K562 (cell line): ENCODE measurements at regions not wholly inside any gene's neighbourhood (a gene's known extent, or its start where the extent isn't known, plus 50 kb on each side); places are given as distances from the start of the nearest gene placed in this dataset.

Experiments used
- ATAC-seq: fragments of 200-7000 bp; cut with Tn5 transposase; 3 replicates; pipeline ENCODE4 v1.9.1; 2020; ENCODE audit warnings: moderate library complexity
- BruUV-seq: library from RNA; stranded (reverse); fragments of 400-500 nt; replicated peaks from 2 replicates; lab custom pipeline; 2021; lab: Mats Ljungman, UMichigan
- CTCF ChIA-PET: fragments of 300-600 bp; formaldehyde crosslinking; extraction: SDS; loops from one replicate; lab custom pipeline; 2021; ENCODE audit warnings: low intra/inter-chr PET ratio; lab: Yijun Ruan, JAX
- POLR2A ChIA-PET: fragments of 300-600, 350-650 bp; sonication (Branson Sonifier 250); formaldehyde crosslinking; extraction: SDS; loops from one replicate; lab custom pipeline; 2021; ENCODE audit warnings: antibody characterized with exemption, inconsistent platforms; lab: Yijun Ruan, JAX
- DNase-seq, 4 experiments: peaks; one replicate each; pipeline versions ENCODE4 v3.0.0 to v3.0.0-alpha.2; 2011 to 2018; ENCODE audit warnings: low spot score in 3 of 4, mixed read lengths in 3 of 4; ENCODE audit errors: extremely low read depth in 1 of 4
- FAIRE-seq: peaks from 2 replicates; lab custom pipeline; 2011; peaks lifted over from hg19 to GRCh38; lab: Jason Lieb, UNC
- H2AFZ ChIP-seq: 2 replicates; pipeline ENCODE4 v1.6.0; 2011; ENCODE audit warnings: low read depth, low read length, control low read depth, inconsistent platforms
- H3K27ac ChIP-seq: fragments of 200-600 bp; 3 replicates; pipeline ENCODE4 v1.8.0; 2011; ENCODE audit warnings: low read depth, mild to moderate bottlenecking, control low read depth, inconsistent platforms, low read length, moderate library complexity, mixed read lengths; ENCODE audit errors: extremely low read depth
- H3K27me3 ChIP-seq, 2 experiments: fragments of 300-600 bp in 1 of 2; 2 replicates in 1 of 2; 3 replicates in 1 of 2; pipeline versions ENCODE4 v1.6.0 to v1.8.0; 2011; ENCODE audit warnings: inconsistent platforms in 2 of 2, low read length in 2 of 2, mild to moderate bottlenecking in 1 of 2, mixed read lengths in 1 of 2, moderate library complexity in 1 of 2; ENCODE audit not compliant: control insufficient read depth in 2 of 2, insufficient read depth in 2 of 2
- H3K36me3 ChIP-seq: fragments of 300-600 bp; 3 replicates; pipeline ENCODE4 v1.8.0; 2011; ENCODE audit warnings: mild to moderate bottlenecking, low read length, inconsistent platforms; ENCODE audit not compliant: control insufficient read depth, insufficient read depth
- H3K4me1 ChIP-seq, 2 experiments: fragments of 200-600 bp in 1 of 2; replicated peaks in 1 of 2; 2 replicates in 1 of 2; 3 replicates in 1 of 2; pipeline versions ENCODE4 v1.5.1 to v1.8.0; 2011; ENCODE audit warnings: inconsistent platforms in 2 of 2, low read length in 2 of 2, mild to moderate bottlenecking in 1 of 2, mixed read lengths in 1 of 2, moderate library complexity in 1 of 2; ENCODE audit not compliant: control insufficient read depth in 2 of 2, insufficient read depth in 2 of 2
- H3K4me2 ChIP-seq: 2 replicates; pipeline ENCODE4 v1.6.1; 2011; ENCODE audit warnings: low read length, control low read depth, inconsistent platforms, mixed read lengths; ENCODE audit not compliant: insufficient read depth
- H3K4me3 ChIP-seq: fragments of 200-600 bp; sonication (generic), shearing (Covaris generic); 2 replicates; pipeline ENCODE4 v1.5.1; 2016; ENCODE audit warnings: control low read depth, inconsistent platforms
- H3K79me2 ChIP-seq: fragments of 200-600 bp; 3 replicates; pipeline ENCODE4 v1.8.0; 2011; ENCODE audit warnings: low read length, inconsistent platforms; ENCODE audit not compliant: control insufficient read depth, insufficient read depth
- H3K9ac ChIP-seq, 2 experiments: 2 replicates each; pipeline versions ENCODE4 v1.6.0 to v1.6.1; 2011; ENCODE audit warnings: low read depth in 2 of 2, low read length in 2 of 2, control low read depth in 1 of 2, inconsistent platforms in 1 of 2, mild to moderate bottlenecking in 1 of 2, mixed read lengths in 1 of 2; ENCODE audit not compliant: insufficient read depth in 1 of 2
- H3K9me1 ChIP-seq: one replicate; pipeline ENCODE4 v1.6.0; 2011; ENCODE audit warnings: inconsistent platforms, mild to moderate bottlenecking, low read length, moderate library complexity; ENCODE audit not compliant: control insufficient read depth, insufficient read depth
- H3K9me3 ChIP-seq: replicated peaks from 2 replicates; pipeline ENCODE4 v1.5.1; 2011; ENCODE audit warnings: low read depth, low read length, inconsistent platforms; ENCODE audit not compliant: control insufficient read depth, insufficient read depth
- H4K20me1 ChIP-seq: replicated peaks from 2 replicates; pipeline ENCODE4 v1.6.1; 2011; ENCODE audit warnings: low read length, inconsistent platforms, mixed read lengths; ENCODE audit not compliant: control insufficient read depth, insufficient read depth
- ID3 ChIP-seq, 2 experiments: fragments of 250-450 bp in 1 of 2; fragments of 450-650 bp in 1 of 2; sonication (Bioruptor Pico) in 1 of 2; IDR thresholded peaks; 2 replicates each; pipeline versions ENCODE4 v1.6.1 to v1.8.0; 2016 to 2021; ENCODE audit warnings: mild to moderate bottlenecking in 2 of 2, moderate library complexity in 2 of 2, missing compliant biosample characterization in 1 of 2, missing genetic modification characterization in 1 of 2
- PHF20 ChIP-seq: fragments of 450-650 bp; IDR thresholded peaks from 2 replicates; pipeline ENCODE4 v1.6.1; 2018; ENCODE audit not compliant: partially characterized antibody
- ZBED1 ChIP-seq: IDR thresholded peaks from 2 replicates; pipeline ENCODE4 v1.6.1; 2014
- WGBS: fragments of 100-300 bp; shearing (Covaris generic); methylation state at CpG from one replicate; pipeline ENCODE4 v1.1.6; 2016; ENCODE audit warnings: low coverage, mixed read lengths; ENCODE audit not compliant: insufficient coverage; ENCODE audit errors: missing lambda C conversion rate; 5-methylcytosine and 5-hydroxymethylcytosine counted together
- in situ Hi-C: fragments of 300-500 bp; cut with MboI; formaldehyde crosslinking; loops from 4 replicates; pipeline ENCODE4 v1.15.0; 2018; ENCODE audit warnings: inconsistent platforms, mixed read lengths
- intact Hi-C: fragments of 100-400 bp; cut with micrococcal nuclease; formaldehyde crosslinking; loops from 2 replicates; pipeline ENCODE4 v1.14.2; 2022

GRCh38 chr9:26086396-26086795 lies 408.2 kb upstream of the TUSC1 start:
- Histone ChIP-seq H3K36me3 (no peaks in the 10 kb centered on the region), H3K9me3 (no peaks in the 10 kb centered on the region), H3K79me2 (no peaks in the 10 kb centered on the region), H3K27ac (no peak overlapping the region), H4K20me1 (no peaks in the 10 kb centered on the region), H3K27me3 (no peaks in the 10 kb centered on the region), H3K4me3 (no peak overlapping the region), H3K4me2 (no peak overlapping the region), H3K4me1 (no peaks in the 10 kb centered on the region), H3K9me1 (no peaks in the 10 kb centered on the region), H2AFZ (no peak overlapping the region), H3K9ac (no peak overlapping the region)
- DNase-seq (no peak), FAIRE-seq (no peak), ATAC-seq (no peak)
- in situ Hi-C loops (no loop called here), intact Hi-C loops (no loop called here)
- ChIA-PET CTCF (no interaction called here), POLR2A (no interaction called here)
- TF ChIP-seq ZBED1 = no peak
- no CpG with 5 or more reads among the region's 1 CpG for WGBS
- no TSS peak for BruUV-seq

GRCh38 chr9:26081847-26082246 lies 403.6 kb upstream of the TUSC1 start:
- POLR2A ChIA-PET = no interaction called here
- ATAC-seq = no peak
- Histone ChIP-seq H3K9ac (no peak overlapping the region), H3K4me1 (no peaks in the 10 kb centered on the region), H3K9me3 (no peaks in the 10 kb centered on the region), H3K36me3 (no peaks in the 10 kb centered on the region), H4K20me1 (no peaks in the 10 kb centered on the region), H3K4me2 (no peak overlapping the region), H3K79me2 (no peaks in the 10 kb centered on the region), H3K4me3 (no peak overlapping the region), H3K27me3 (no peaks in the 10 kb centered on the region), H3K27ac (no peak overlapping the region), H2AFZ (no peak overlapping the region), H3K9me1 (no peaks in the 10 kb centered on the region)
- TF ChIP-seq ID3 (CRISPR knock-in tag; IDR thresholded peaks at IDR 0.05) (no peak), ID3 (tag; IDR thresholded peaks at IDR 0.05) (no peak), PHF20 (no peak)
- DNase-seq = no peak
- in situ Hi-C loops (no loop called here), intact Hi-C loops (no loop called here)
- BruUV-seq = no TSS peak
- WGBS = no CpG with 5 or more reads among the region's 5 CpGs
- CTCF ChIA-PET = no interaction called here
- no peak for FAIRE-seq
